Stimulated activated CD4-positive, alpha-beta T cell treated with anti-CD3 and anti-CD28 coated beads, TNF-alpha, amount 100 ng/mL, for 24 hours (primary cell): ENCODE measurements at regions not wholly inside any gene's neighbourhood (a gene's known extent, or its start where the extent isn't known, plus 50 kb on each side); places are given as distances from the start of the nearest gene placed in this dataset.

Source experiments
- DNase-seq, 3 experiments: peaks; one replicate each; pipeline ENCODE4 v3.0.0-alpha.2; 2020; ENCODE audit warnings: low read depth in 3 of 3

GRCh38 chr15:53462651-53463050 is 296.8 kb downstream of the WDR72 start:
- no peak for DNase-seq

GRCh38 chr15:53461677-53462076 is 297.8 kb downstream of the WDR72 start:
- DNase-seq, result no peak

GRCh38 chr15:53458736-53459135 is 300.7 kb downstream of the WDR72 start:
- no peak for DNase-seq

GRCh38 chr15:53457479-53457878 is 302.0 kb downstream of the WDR72 start:
- no peak for DNase-seq

GRCh38 chr15:53454843-53455721 is 304.4 kb downstream of the WDR72 start:
- DNase-seq, result no peak

- DNase-seq, result no peak
These were observed 305.0 kb downstream of the WDR72 start for GRCh38 chr15:53454535-53454842.

GRCh38 chr15:53453253-53454105 is 306.0 kb downstream of the WDR72 start:
- no peak for DNase-seq

- DNase-seq, result no peak
These were observed 311.0 kb downstream of the WDR72 start for GRCh38 chr15:53448232-53449015.

- no peak for DNase-seq
These were observed 311.7 kb downstream of the WDR72 start for GRCh38 chr15:53447742-53448141.

- DNase-seq, result no peak
These were observed 312.3 kb downstream of the WDR72 start for GRCh38 chr15:53447053-53447574.

- no peak for DNase-seq
These were observed 313.1 kb downstream of the WDR72 start for GRCh38 chr15:53446376-53446775.

- DNase-seq, result no peak
These were observed 313.9 kb downstream of the WDR72 start for GRCh38 chr15:53445531-53445930.

GRCh38 chr15:53437985-53438841 is 321.2 kb downstream of the WDR72 start:
- no peak for DNase-seq

GRCh38 chr15:53437366-53437765 is 322.1 kb downstream of the WDR72 start:
- DNase-seq, result no peak

GRCh38 chr15:53434174-53434678 is 325.2 kb downstream of the WDR72 start:
- DNase-seq, result no peak

GRCh38 chr15:53416219-53416940 is 343.1 kb downstream of the WDR72 start:
- no peak for DNase-seq

- no peak for DNase-seq
These were observed 345.3 kb downstream of the WDR72 start for GRCh38 chr15:53414167-53414566.

- no peak for DNase-seq
These were observed 346.9 kb downstream of the WDR72 start for GRCh38 chr15:53412542-53412941.

GRCh38 chr15:53404930-53405493 is 354.5 kb downstream of the WDR72 start:
- DNase-seq, result no peak

GRCh38 chr15:53401503-53401902 is 358.0 kb downstream of the WDR72 start:
- no peak for DNase-seq
